Stomach (tissue), 8 donors: ENCODE measurements at regions not wholly inside any gene's neighbourhood (a gene's known extent, or its start where the extent isn't known, plus 50 kb on each side); places are given as distances from the start of the nearest gene placed in this dataset.

Source experiments
- DNase-seq, 2 donors: peaks; one replicate each; pipeline versions ENCODE4 v3.0.0 to v3.0.0-alpha.2; 2013 to 2019
- H3K27ac ChIP-seq, 5 donors: fragments of 200-600 bp in 4 of 5; sonication (generic) in 4 of 5; one replicate each; pipeline ENCODE4 v1.5.1; 2013 to 2019; ENCODE audit warnings: mild to moderate bottlenecking in 1 of 5, moderate library complexity in 1 of 5
- H3K27me3 ChIP-seq, 3 donors: fragments of 200-600 bp; sonication (generic); one replicate each; pipeline ENCODE4 v1.5.1; 2017 to 2019; ENCODE audit warnings: mixed run types in 1 of 3
- H3K36me3 ChIP-seq, 4 donors: fragments of 200-600 bp; sonication (generic); 1 replicate in 3 of 4; 2 replicates in 1 of 4; pipeline ENCODE4 v1.5.1; 2016 to 2019
- H3K4me1 ChIP-seq, 4 donors: fragments of 200-600 bp; sonication (generic); one replicate each; pipeline ENCODE4 v1.5.1; 2016 to 2019
- H3K4me3 ChIP-seq, 4 donors: fragments of 200-600 bp; sonication (generic) in 3 of 4; one replicate each; pipeline ENCODE4 v1.5.1; 2016 to 2019; ENCODE audit warnings: mild to moderate bottlenecking in 1 of 4
- H3K9me3 ChIP-seq, 4 donors: fragments of 200-600 bp; sonication (generic); one replicate each; pipeline ENCODE4 v1.5.1; 2016 to 2019
- CTCF ChIP-seq, 7 experiments: fragments of 450-650 bp in 4 of 7; fragments of 200-600 bp in 3 of 7; sonication (generic) in 3 of 7; IDR thresholded peaks; one replicate each; pipeline ENCODE4 v1.5.1; 2016 to 2019; ENCODE audit warnings: antibody characterized with exemption in 7 of 7, control low read depth in 2 of 7, mild to moderate bottlenecking in 1 of 7
- EP300 ChIP-seq: sonication (generic); formaldehyde crosslinking; IDR thresholded peaks from one replicate; pipeline ENCODE4 v1.6.1; 2017; ENCODE audit warnings: antibody characterized with exemption
- POLR2A ChIP-seq, 4 donors: fragments of 450-650 bp; IDR thresholded peaks; one replicate each; pipeline ENCODE4 v1.6.1; 2016; ENCODE audit warnings: antibody characterized with exemption in 4 of 4, control low read depth in 2 of 4, mild to moderate bottlenecking in 1 of 4, moderate library complexity in 1 of 4
- POLR2AphosphoS5 ChIP-seq, 3 donors: sonication (generic); formaldehyde crosslinking; IDR thresholded peaks; one replicate each; pipeline ENCODE4 v1.6.1; 2016; ENCODE audit warnings: antibody characterized with exemption in 3 of 3
- WGBS, 5 donors: extraction: QIAGEN DNeasy Blood & Tissue Kit in 3 of 5; methylation state at CpG; one replicate each; pipeline versions ENCODE4 v1.1.5 to v1.1.7; 2013 to 2018; 5-methylcytosine and 5-hydroxymethylcytosine counted together
- intact Hi-C: fragments of 100-400 bp; cut with DNase I; formaldehyde crosslinking; loops from one replicate; pipeline ENCODE4 v1.15.1; 2023; ENCODE audit warnings: low total_unique reads
- donor health status: healthy with polysubstance abuse.
- donor health status: Bipolar disorder and iron deficiency.
- donor health status: healthy.

- no peak for DNase-seq
- no peaks in the 10 kb centered on the region for H3K4me1 ChIP-seq
- no peaks in the 10 kb centered on the region for H3K36me3 ChIP-seq
- H3K27ac ChIP-seq = no peak overlapping the region
- intact Hi-C loops = no loop called here
- TF ChIP-seq POLR2A (IDR thresholded peaks at IDR 0.05) (no peak), CTCF (IDR thresholded peaks at IDR 0.05) (no peak), EP300 (no peak), POLR2AphosphoS5 (IDR thresholded peaks at IDR 0.05) (no peak)
- H3K27me3 ChIP-seq = no peaks in the 10 kb centered on the region
- H3K4me3 ChIP-seq = no peak overlapping the region
- H3K9me3 ChIP-seq = peaks cover 0 to 8% (median 3%) of the 10 kb centered on the region in 4 donors
These were observed 242.8 kb upstream of the TMEM72 start for GRCh38 chr10:44668336-44668735.

GRCh38 chr10:44671319-44671718, 239.8 kb upstream of the TMEM72 start:
- H3K36me3 ChIP-seq = no peaks in the 10 kb centered on the region
- H3K27me3 ChIP-seq = no peaks in the 10 kb centered on the region
- H3K4me1 ChIP-seq = peaks cover 0 to 15% (median 6%) of the 10 kb centered on the region in 4 donors
- no peak overlapping the region for H3K4me3 ChIP-seq
- peaks cover 0 to 8% (median 3%) of the 10 kb centered on the region in 4 donors for H3K9me3 ChIP-seq
- no peak for DNase-seq
- no peak overlapping the region for H3K27ac ChIP-seq
- intact Hi-C loops = no loop called here
- TF ChIP-seq POLR2AphosphoS5 (IDR thresholded peaks at IDR 0.05) = no peak
- TF ChIP-seq POLR2A (IDR thresholded peaks at IDR 0.05) = no peak
- TF ChIP-seq EP300 = no peak
- no peak for TF ChIP-seq CTCF (IDR thresholded peaks at IDR 0.05)

GRCh38 chr10:44673245-44673983, 237.7 kb upstream of the TMEM72 start:
- TF ChIP-seq CTCF (IDR thresholded peaks at IDR 0.05) (no peak), POLR2AphosphoS5 (IDR thresholded peaks at IDR 0.05) (no peak)
- Histone ChIP-seq H3K4me3 (no peak overlapping the region), H3K27me3 (no peaks in the 10 kb centered on the region), H3K4me1 (peaks cover 0 to 15% (median 6%) of the 10 kb centered on the region in 4 donors), H3K36me3 (no peaks in the 10 kb centered on the region), H3K27ac (no peak overlapping the region), H3K9me3 (peaks cover 0 to 3% (median 0%) of the 10 kb centered on the region in 4 donors)
- peak in 1 of 2 donors; percentile 40 for DNase-seq
- whole genome bisulfite sequencing, 5 donors = 22 to 56% (median 45%) methylated on average over 3 of the region's 3 CpGs
- intact Hi-C loops = no loop called here

- Histone ChIP-seq H3K27ac (no peak overlapping the region), H3K4me1 (peaks cover 0 to 15% (median 6%) of the 10 kb centered on the region in 4 donors), H3K36me3 (no peaks in the 10 kb centered on the region), H3K27me3 (no peaks in the 10 kb centered on the region), H3K9me3 (no peaks in the 10 kb centered on the region), H3K4me3 (no peak overlapping the region)
- no peak for TF ChIP-seq POLR2A (IDR thresholded peaks at IDR 0.05)
- TF ChIP-seq CTCF (IDR thresholded peaks at IDR 0.05) = no peak
- TF ChIP-seq POLR2AphosphoS5 (IDR thresholded peaks at IDR 0.05) = no peak
- DNase-seq = no peak
- intact Hi-C loops = no loop called here
- 47 to 56% (median 52%) methylated on average over 6 of the region's 6 CpGs for WGBS, 5 donors
These were observed 236.4 kb upstream of the TMEM72 start for GRCh38 chr10:44674536-44675386.
